NT2/D1 (cell line): ENCODE measurements at regions not wholly inside any gene's neighbourhood (a gene's known extent, or its start where the extent isn't known, plus 50 kb on each side); places are given as distances from the start of the nearest gene placed in this dataset.

Experiments
- SUZ12 ChIP-seq: IDR thresholded peaks from 2 replicates; pipeline ENCODE4 v1.6.1; 2011; ENCODE audit not compliant: insufficient read length, insufficient read depth; ENCODE audit errors: extremely low read depth
- YY1 ChIP-seq: IDR thresholded peaks from 2 replicates; pipeline ENCODE4 v1.6.1; 2011; ENCODE audit not compliant: insufficient read length, insufficient read depth
- ZNF274 ChIP-seq: IDR thresholded peaks from 2 replicates; pipeline ENCODE4 v1.6.1; 2011; ENCODE audit warnings: mild to moderate bottlenecking, low read depth, low read length

- no peak for TF ChIP-seq YY1
- TF ChIP-seq ZNF274, result no peak
- TF ChIP-seq SUZ12, result no peak
Measured at GRCh38 chr3:107911337-107912000, 179.4 kb downstream of the CD47 start.
